GM12878 (cell line): ENCODE measurements at regions not wholly inside any gene's neighbourhood (a gene's known extent, or its start where the extent isn't known, plus 50 kb on each side); places are given as distances from the start of the nearest gene placed in this dataset.

Source experiments
- ATAC-seq: fragments of 200-7000 bp; cut with Tn5 transposase; 3 replicates; pipeline ENCODE4 v1.9.1; 2020; ENCODE audit warnings: mild to moderate bottlenecking, moderate library complexity
- BruUV-seq: library from RNA; stranded (reverse); fragments of 400-500 nt; replicated peaks from 2 replicates; lab custom pipeline; 2021; lab: Mats Ljungman, UMichigan
- CTCF ChIA-PET: fragments of 300-600 bp; sonication (Branson Sonifier 250); formaldehyde crosslinking; extraction: SDS; loops from one replicate; lab custom pipeline; 2021; ENCODE audit warnings: inconsistent platforms; lab: Yijun Ruan, JAX
- POLR2A ChIA-PET: fragments of 350-600 bp; formaldehyde crosslinking; extraction: SDS; loops from one replicate; lab custom pipeline; 2021; ENCODE audit warnings: inconsistent platforms; lab: Charles Lee
- RAD21 ChIA-PET: fragments of 300-600 bp; sonication (Branson Sonifier 250); formaldehyde crosslinking; loops from one replicate; lab custom pipeline; 2023; ENCODE audit warnings: antibody characterized with exemption; ENCODE audit not compliant: unreplicated experiment; lab: Charles Lee
- SMC1A ChIA-PET: fragments of 300-600 bp; sonication (Branson Sonifier 250); formaldehyde crosslinking; loops from one replicate; lab custom pipeline; 2023; ENCODE audit not compliant: unreplicated experiment, uncharacterized antibody; lab: Charles Lee
- DNase-seq: peaks from one replicate; pipeline ENCODE4 v3.0.0-alpha.2; 2011; ENCODE audit warnings: low read depth, low spot score
- FAIRE-seq: peaks from 3 replicates; lab custom pipeline; 2011; peaks lifted over from hg19 to GRCh38; lab: Jason Lieb, UNC
- H2AFZ ChIP-seq: 2 replicates; pipeline ENCODE4 v1.6.0; 2011; ENCODE audit warnings: low read depth, low read length, control low read depth; ENCODE audit not compliant: control insufficient read depth
- H3K27ac ChIP-seq: 2 replicates; pipeline ENCODE4 v1.5.1; 2011; ENCODE audit warnings: control low read depth; ENCODE audit not compliant: control insufficient read depth, insufficient read depth
- H3K27me3 ChIP-seq, 2 experiments: replicated peaks in 1 of 2; 2 replicates each; pipeline versions ENCODE4 v1.6.0 to v1.6.1; 2011; ENCODE audit warnings: low read length in 1 of 2; ENCODE audit not compliant: control insufficient read depth in 2 of 2, insufficient read depth in 2 of 2
- H3K36me3 ChIP-seq, 2 experiments: 2 replicates each; pipeline ENCODE4 v1.5.1; 2011; ENCODE audit warnings: low read length in 1 of 2; ENCODE audit not compliant: control insufficient read depth in 2 of 2, insufficient read depth in 2 of 2
- H3K4me1 ChIP-seq: 2 replicates; pipeline ENCODE4 v1.6.1; 2011; ENCODE audit warnings: mild to moderate bottlenecking, low read length, moderate library complexity, mixed read lengths; ENCODE audit not compliant: control insufficient read depth, insufficient read depth
- H3K4me2 ChIP-seq: 2 replicates; pipeline ENCODE4 v1.6.0; 2011; ENCODE audit warnings: control low read depth; ENCODE audit not compliant: control insufficient read depth, insufficient read depth
- H3K4me3 ChIP-seq: fragments of 200-600 bp; sonication (generic); 2 replicates; pipeline ENCODE4 v1.5.1; 2016
- H3K79me2 ChIP-seq: 2 replicates; pipeline ENCODE4 v1.6.0; 2011; ENCODE audit warnings: low read length; ENCODE audit not compliant: control insufficient read depth, insufficient read depth
- H3K9ac ChIP-seq: 2 replicates; pipeline ENCODE4 v1.8.0; 2011; ENCODE audit warnings: low read length, control low read depth, mixed read lengths; ENCODE audit not compliant: control insufficient read depth, insufficient read depth
- H3K9me3 ChIP-seq: replicated peaks from 3 replicates; pipeline ENCODE4 v1.5.1; 2011; ENCODE audit warnings: mild to moderate bottlenecking, low read length; ENCODE audit not compliant: control insufficient read depth, insufficient read depth
- H4K20me1 ChIP-seq: 2 replicates; pipeline ENCODE4 v1.6.0; 2011; ENCODE audit not compliant: control insufficient read depth, insufficient read depth
- ASH2L ChIP-seq: fragments of 300-600, 200-600 bp; sonication (generic); IDR thresholded peaks from 2 replicates; pipeline ENCODE4 v1.6.1; 2017; ENCODE audit warnings: low read depth, mild to moderate bottlenecking, borderline replicate concordance
- BCL11A ChIP-seq: IDR thresholded peaks from 2 replicates; pipeline ENCODE4 v1.6.1; 2011; ENCODE audit warnings: low read depth, low read length
- CHD2 ChIP-seq: IDR thresholded peaks from 2 replicates; pipeline ENCODE4 v1.6.1; 2011; ENCODE audit warnings: low read depth, low read length, improper control_type of control experiment, borderline replicate concordance
- MXI1 ChIP-seq: fragments of 150-350 bp; IDR thresholded peaks from 2 replicates; pipeline ENCODE4 v1.6.1; 2011; ENCODE audit warnings: low read depth, mild to moderate bottlenecking, inconsistent platforms, low read length, improper control_type of control experiment
- PAX5 ChIP-seq: IDR thresholded peaks from 2 replicates; pipeline ENCODE4 v1.6.1; 2011; ENCODE audit warnings: low read depth, low read length, borderline replicate concordance
- RB1 ChIP-seq: fragments of 450-650 bp; formaldehyde crosslinking; IDR thresholded peaks from 2 replicates; pipeline ENCODE4 v1.6.1; 2017; ENCODE audit warnings: mild to moderate bottlenecking, borderline replicate concordance
- RELA ChIP-seq: fragments of 450-650 bp; IDR thresholded peaks from 2 replicates; pipeline ENCODE4 v1.8.0; 2014; ENCODE audit warnings: borderline replicate concordance; ENCODE audit not compliant: partially characterized antibody
- ZBED1 ChIP-seq: IDR thresholded peaks from 2 replicates; pipeline ENCODE4 v1.6.1; 2016; ENCODE audit warnings: borderline replicate concordance
- ZNF622 ChIP-seq: fragments of 450-650 bp; IDR thresholded peaks from 2 replicates; pipeline ENCODE4 v1.6.1; 2017; ENCODE audit warnings: mild to moderate bottlenecking, inconsistent platforms
- WGBS: methylation state at CpG from one replicate; pipeline ENCODE4 v1.1.6; 2016; ENCODE audit warnings: low lambda C conversion rate; ENCODE audit not compliant: insufficient replicate concordance, insufficient coverage; ENCODE audit errors: missing lambda C conversion rate; 5-methylcytosine and 5-hydroxymethylcytosine counted together
- in situ Hi-C: fragments of 300-500 bp; cut with MboI; formaldehyde crosslinking; loops from 9 replicates; pipeline ENCODE4 v1.14.3; 2018; ENCODE audit warnings: mixed read lengths
- intact Hi-C: fragments of 100-400 bp; cut with micrococcal nuclease; formaldehyde crosslinking; loops from one replicate; pipeline ENCODE4 v1.14.2; 2022; ENCODE audit not compliant: unreplicated experiment
- TF ChIP-seq, protein P1 (sequence below): fragments of 450-650 bp; formaldehyde crosslinking; IDR thresholded peaks from 2 replicates; pipeline ENCODE4 v1.4.0; 2020; ENCODE audit warnings: mild to moderate bottlenecking, moderate library complexity

DNA sequence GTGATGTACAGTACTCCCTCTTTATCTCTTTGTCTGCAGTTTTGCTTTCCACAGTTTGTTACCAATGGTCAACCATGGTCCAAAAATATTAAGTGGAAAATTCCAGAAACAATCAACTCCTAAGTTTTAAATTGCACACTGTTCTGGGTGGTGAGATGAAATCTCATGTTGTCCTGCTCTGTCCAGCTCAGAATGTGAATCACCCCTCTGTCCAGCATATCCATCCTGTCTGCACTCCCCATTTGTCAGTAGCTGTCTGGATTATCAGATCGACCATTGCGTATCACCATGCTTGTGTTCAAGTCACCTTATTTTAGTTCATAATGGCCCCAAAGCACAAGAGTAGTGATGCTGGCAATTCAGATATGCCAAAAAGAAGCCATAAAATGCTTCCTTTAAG lies 118.2 kb upstream of the PDE4B start:
- 29% methylated on average over 2 of the region's 2 CpGs for WGBS
- TF ChIP-seq, protein P1, sequence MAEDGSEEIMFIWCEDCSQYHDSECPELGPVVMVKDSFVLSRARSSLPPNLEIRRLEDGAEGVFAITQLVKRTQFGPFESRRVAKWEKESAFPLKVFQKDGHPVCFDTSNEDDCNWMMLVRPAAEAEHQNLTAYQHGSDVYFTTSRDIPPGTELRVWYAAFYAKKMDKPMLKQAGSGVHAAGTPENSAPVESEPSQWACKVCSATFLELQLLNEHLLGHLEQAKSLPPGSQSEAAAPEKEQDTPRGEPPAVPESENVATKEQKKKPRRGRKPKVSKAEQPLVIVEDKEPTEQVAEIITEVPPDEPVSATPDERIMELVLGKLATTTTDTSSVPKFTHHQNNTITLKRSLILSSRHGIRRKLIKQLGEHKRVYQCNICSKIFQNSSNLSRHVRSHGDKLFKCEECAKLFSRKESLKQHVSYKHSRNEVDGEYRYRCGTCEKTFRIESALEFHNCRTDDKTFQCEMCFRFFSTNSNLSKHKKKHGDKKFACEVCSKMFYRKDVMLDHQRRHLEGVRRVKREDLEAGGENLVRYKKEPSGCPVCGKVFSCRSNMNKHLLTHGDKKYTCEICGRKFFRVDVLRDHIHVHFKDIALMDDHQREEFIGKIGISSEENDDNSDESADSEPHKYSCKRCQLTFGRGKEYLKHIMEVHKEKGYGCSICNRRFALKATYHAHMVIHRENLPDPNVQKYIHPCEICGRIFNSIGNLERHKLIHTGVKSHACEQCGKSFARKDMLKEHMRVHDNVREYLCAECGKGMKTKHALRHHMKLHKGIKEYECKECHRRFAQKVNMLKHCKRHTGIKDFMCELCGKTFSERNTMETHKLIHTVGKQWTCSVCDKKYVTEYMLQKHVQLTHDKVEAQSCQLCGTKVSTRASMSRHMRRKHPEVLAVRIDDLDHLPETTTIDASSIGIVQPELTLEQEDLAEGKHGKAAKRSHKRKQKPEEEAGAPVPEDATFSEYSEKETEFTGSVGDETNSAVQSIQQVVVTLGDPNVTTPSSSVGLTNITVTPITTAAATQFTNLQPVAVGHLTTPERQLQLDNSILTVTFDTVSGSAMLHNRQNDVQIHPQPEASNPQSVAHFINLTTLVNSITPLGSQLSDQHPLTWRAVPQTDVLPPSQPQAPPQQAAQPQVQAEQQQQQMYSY (CRISPR knock-in tag) = no peak
- no peak for TF ChIP-seq BCL11A
- no peak for TF ChIP-seq PAX5
- TF ChIP-seq ZNF622 = no peak
- TF ChIP-seq RB1 = no peak
- no peak for TF ChIP-seq CHD2
- no peak for TF ChIP-seq RELA
- no peak for TF ChIP-seq ASH2L
- no peak for TF ChIP-seq ZBED1
- TF ChIP-seq MXI1 = no peak
- TF ChIP-seq, all 136 proteins: peak for 0
- ChIA-PET POLR2A (no interaction called here), CTCF (no interaction called here), SMC1A (no interaction called here), RAD21 (no interaction called here)
- intact Hi-C loops = no loop called here
- ATAC-seq = no peak
- BruUV-seq = no TSS peak
- Histone ChIP-seq H3K9ac (no peak overlapping the region), H3K4me2 (no peak overlapping the region), H3K9me3 (no peaks in the 10 kb centered on the region), H3K4me1 (no peaks in the 10 kb centered on the region), H3K4me3 (no peak overlapping the region), H3K79me2 (no peaks in the 10 kb centered on the region), H3K27ac (no peak overlapping the region), H4K20me1 (no peaks in the 10 kb centered on the region), H2AFZ (no peak overlapping the region), H3K27me3 (no peaks in the 10 kb centered on the region), H3K36me3 (no peaks in the 10 kb centered on the region)
- DNase-seq = no peak
- in situ Hi-C loops = no loop called here
- no peak for FAIRE-seq
